ENCODE measurements at regions not wholly inside any gene's neighbourhood (a gene's known extent, or its start where the extent isn't known, plus 50 kb on each side); places are given as distances from the start of the nearest gene placed in this dataset.

DNA sequence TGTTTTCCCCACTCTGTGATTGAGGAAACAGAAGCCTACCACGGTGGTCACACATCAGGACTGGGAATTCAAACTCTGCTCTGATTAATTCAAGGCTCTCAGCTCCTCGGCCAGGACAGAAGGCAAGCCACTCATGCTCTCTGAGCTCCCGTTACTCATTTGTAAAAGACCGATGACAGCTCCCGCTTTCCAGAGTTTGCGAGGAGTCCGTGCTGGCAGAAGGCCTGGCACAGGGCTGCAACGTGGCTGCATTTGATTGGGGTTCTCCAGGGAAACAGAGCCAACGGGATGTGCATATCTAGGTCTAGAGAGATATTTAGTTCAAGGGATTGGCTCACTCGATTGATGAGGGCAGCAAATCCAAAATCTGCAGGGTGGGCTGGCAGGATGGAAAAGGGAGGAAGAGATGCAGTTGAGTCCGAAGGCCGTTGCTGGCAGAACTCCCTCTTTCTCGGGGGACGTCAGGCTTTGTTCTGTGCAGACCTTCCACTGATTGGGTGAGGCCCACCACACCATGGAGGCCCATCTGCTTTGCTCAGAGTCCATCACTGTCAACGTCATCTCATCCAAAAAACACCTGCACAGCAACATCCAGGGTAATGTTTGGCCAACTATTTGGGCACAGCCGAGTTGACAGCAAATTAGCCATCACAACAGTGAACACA lies 215.5 kb upstream of the RPL38 start:
- TF ChIP-seq TCF7L2 (IDR thresholded peaks at IDR 0.05; ENCODE audit: low read depth, low read length) = no peak
- TF ChIP-seq POLR2AphosphoS5 (IDR thresholded peaks at IDR 0.05; ENCODE audit: low read depth, low read length) = no peak
- TF ChIP-seq, protein P1, sequence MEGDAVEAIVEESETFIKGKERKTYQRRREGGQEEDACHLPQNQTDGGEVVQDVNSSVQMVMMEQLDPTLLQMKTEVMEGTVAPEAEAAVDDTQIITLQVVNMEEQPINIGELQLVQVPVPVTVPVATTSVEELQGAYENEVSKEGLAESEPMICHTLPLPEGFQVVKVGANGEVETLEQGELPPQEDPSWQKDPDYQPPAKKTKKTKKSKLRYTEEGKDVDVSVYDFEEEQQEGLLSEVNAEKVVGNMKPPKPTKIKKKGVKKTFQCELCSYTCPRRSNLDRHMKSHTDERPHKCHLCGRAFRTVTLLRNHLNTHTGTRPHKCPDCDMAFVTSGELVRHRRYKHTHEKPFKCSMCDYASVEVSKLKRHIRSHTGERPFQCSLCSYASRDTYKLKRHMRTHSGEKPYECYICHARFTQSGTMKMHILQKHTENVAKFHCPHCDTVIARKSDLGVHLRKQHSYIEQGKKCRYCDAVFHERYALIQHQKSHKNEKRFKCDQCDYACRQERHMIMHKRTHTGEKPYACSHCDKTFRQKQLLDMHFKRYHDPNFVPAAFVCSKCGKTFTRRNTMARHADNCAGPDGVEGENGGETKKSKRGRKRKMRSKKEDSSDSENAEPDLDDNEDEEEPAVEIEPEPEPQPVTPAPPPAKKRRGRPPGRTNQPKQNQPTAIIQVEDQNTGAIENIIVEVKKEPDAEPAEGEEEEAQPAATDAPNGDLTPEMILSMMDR (IDR thresholded peaks at IDR 0.05) = no peak

All from Panc1 (cell line).